ENCODE measurements at regions not wholly inside any gene's neighbourhood (a gene's known extent, or its start where the extent isn't known, plus 50 kb on each side); places are given as distances from the start of the nearest gene placed in this dataset.

- TF ChIP-seq CTCF (IDR thresholded peaks at IDR 0.05 in 4 of 5, conservative IDR thresholded peaks at IDR 0.05 in 1 of 5) (no peak), POLR2A (IDR thresholded peaks at IDR 0.05) (no peak)
Observed at GRCh38 chr18:50468807-50469206, 91.1 kb upstream of the MAPK4 start.
